HEK293 (cell line): ENCODE measurements at regions not wholly inside any gene's neighbourhood (a gene's known extent, or its start where the extent isn't known, plus 50 kb on each side); places are given as distances from the start of the nearest gene placed in this dataset.

ENCODE experiments used
- CTCF ChIA-PET: fragments of 350-600 bp; formaldehyde crosslinking; extraction: SDS; loops from one replicate; lab custom pipeline; 2021; ENCODE audit warnings: antibody characterized with exemption; lab: Yijun Ruan, JAX
- POLR2A ChIA-PET: fragments of 300-600 bp; formaldehyde crosslinking; extraction: SDS; loops from one replicate; lab custom pipeline; 2020; ENCODE audit warnings: antibody characterized with exemption, inconsistent platforms; lab: Yijun Ruan, JAX
- H3K27ac ChIP-seq: fragments of 200-500 bp; sonication (Bioruptor generic); 2 replicates; pipeline ENCODE4 v1.5.1; 2014; ENCODE audit warnings: low read depth, low read length, control low read depth, inconsistent platforms; ENCODE audit errors: extremely low read depth
- H3K36me3 ChIP-seq, 2 experiments: fragments of 200-500 bp in 1 of 2; sonication (Bioruptor generic) in 1 of 2; 1 replicate in 1 of 2; 2 replicates in 1 of 2; pipeline ENCODE4 v1.5.1; 2014 to 2017; ENCODE audit warnings: inconsistent platforms in 2 of 2, low read length in 2 of 2; ENCODE audit not compliant: control insufficient read depth in 2 of 2, insufficient read depth in 1 of 2
- H3K4me1 ChIP-seq: fragments of 200-500 bp; sonication (Bioruptor generic); 2 replicates; pipeline ENCODE4 v1.5.1; 2014; ENCODE audit warnings: mild to moderate bottlenecking, low read length, inconsistent platforms; ENCODE audit not compliant: control insufficient read depth, insufficient read depth
- H3K4me3 ChIP-seq: 2 replicates; pipeline ENCODE4 v1.5.1; 2011; ENCODE audit warnings: low read depth, mild to moderate bottlenecking, control low read depth, low read length, moderate library complexity
- H3K9me3 ChIP-seq: fragments of 200-500 bp; sonication (Bioruptor generic); 2 replicates; pipeline ENCODE4 v1.5.1; 2014; ENCODE audit warnings: low read depth, low read length, inconsistent platforms; ENCODE audit not compliant: control insufficient read depth, insufficient read depth
- GLIS1 ChIP-seq: fragments of 450-650 bp; formaldehyde crosslinking; IDR thresholded peaks from 2 replicates; pipeline ENCODE4 v1.5.1; 2016; ENCODE audit warnings: missing biosample characterization, missing genetic modification characterization
- HOXD13 ChIP-seq: sonication (generic); formaldehyde crosslinking; IDR thresholded peaks from 2 replicates; pipeline ENCODE4 v1.8.0; 2022; ENCODE audit warnings: missing genetic modification reagents, borderline replicate concordance
- IKZF3 ChIP-seq: fragments of 450-650 bp; IDR thresholded peaks from 2 replicates; pipeline ENCODE4 v1.5.0; 2018; ENCODE audit warnings: missing biosample characterization, mild to moderate bottlenecking, missing genetic modification characterization, moderate library complexity
- KLF9 ChIP-seq: fragments of 450-650 bp; formaldehyde crosslinking; IDR thresholded peaks from 2 replicates; pipeline ENCODE4 v1.5.1; 2016; ENCODE audit warnings: missing biosample characterization, missing genetic modification characterization, low read depth
- MYNN ChIP-seq: fragments of 450-650 bp; formaldehyde crosslinking; IDR thresholded peaks from 2 replicates; pipeline ENCODE4 v1.5.1; 2016; ENCODE audit warnings: missing biosample characterization, missing genetic modification characterization, borderline replicate concordance
- SP3 ChIP-seq: fragments of 450-650 bp; formaldehyde crosslinking; IDR thresholded peaks from 2 replicates; pipeline ENCODE4 v1.5.1; 2016; ENCODE audit warnings: missing biosample characterization, missing genetic modification characterization
- YY2 ChIP-seq: fragments of 450-650 bp; formaldehyde crosslinking; IDR thresholded peaks from 2 replicates; pipeline ENCODE4 v1.5.1; 2016; ENCODE audit warnings: missing biosample characterization, missing genetic modification characterization
- ZBTB7A ChIP-seq: fragments of 450-650 bp; formaldehyde crosslinking; IDR thresholded peaks from 2 replicates; pipeline ENCODE4 v1.5.1; 2016; ENCODE audit warnings: low read depth, missing biosample characterization, missing genetic modification characterization
- ZNF132 ChIP-seq: fragments of 450-650 bp; formaldehyde crosslinking; IDR thresholded peaks from 2 replicates; pipeline ENCODE4 v1.5.1; 2017; ENCODE audit warnings: missing biosample characterization, missing genetic modification characterization, borderline replicate concordance
- ZNF16 ChIP-seq: fragments of 450-650 bp; formaldehyde crosslinking; IDR thresholded peaks from 2 replicates; pipeline ENCODE4 v1.5.1; 2016; ENCODE audit warnings: low read depth, missing biosample characterization, missing genetic modification characterization
- ZNF23 ChIP-seq: fragments of 450-650 bp; formaldehyde crosslinking; IDR thresholded peaks from 2 replicates; pipeline ENCODE4 v1.5.1; 2016; ENCODE audit warnings: missing biosample characterization, missing genetic modification characterization, borderline replicate concordance
- ZNF391 ChIP-seq: fragments of 450-650 bp; formaldehyde crosslinking; IDR thresholded peaks from 2 replicates; pipeline ENCODE4 v1.5.1; 2016; ENCODE audit warnings: low read depth, missing biosample characterization, missing genetic modification characterization, borderline replicate concordance
- ZNF514 ChIP-seq: fragments of 450-650 bp; formaldehyde crosslinking; IDR thresholded peaks from 2 replicates; pipeline ENCODE4 v1.5.1; 2016; ENCODE audit warnings: missing biosample characterization, missing genetic modification characterization
- ZNF623 ChIP-seq: fragments of 450-650 bp; formaldehyde crosslinking; IDR thresholded peaks from 2 replicates; pipeline ENCODE4 v1.5.1; 2016; ENCODE audit warnings: missing biosample characterization, missing genetic modification characterization
- ZNF843 ChIP-seq: fragments of 450-650 bp; formaldehyde crosslinking; IDR thresholded peaks from 2 replicates; pipeline ENCODE4 v1.5.1; 2016; ENCODE audit warnings: missing biosample characterization, missing genetic modification characterization
- TF ChIP-seq, protein P1 (sequence below): fragments of 450-650 bp; formaldehyde crosslinking; IDR thresholded peaks from 2 replicates; pipeline ENCODE4 v1.5.1; 2016; ENCODE audit warnings: missing biosample characterization, missing genetic modification characterization
- TF ChIP-seq, protein P2 (sequence below): fragments of 450-650 bp; formaldehyde crosslinking; IDR thresholded peaks from 2 replicates; pipeline ENCODE4 v1.5.1; 2016; ENCODE audit warnings: missing biosample characterization, missing genetic modification characterization
- TF ChIP-seq, protein P3 (sequence below): fragments of 450-650 bp; formaldehyde crosslinking; conservative IDR thresholded peaks from 2 replicates; pipeline ENCODE4 v1.5.1; 2016; ENCODE audit warnings: low read depth, missing biosample characterization, missing genetic modification characterization
- TF ChIP-seq, protein P4 (sequence below): fragments of 450-650 bp; IDR thresholded peaks from 2 replicates; pipeline ENCODE4 v1.5.1; 2018; ENCODE audit warnings: missing biosample characterization, missing genetic modification characterization

DNA sequence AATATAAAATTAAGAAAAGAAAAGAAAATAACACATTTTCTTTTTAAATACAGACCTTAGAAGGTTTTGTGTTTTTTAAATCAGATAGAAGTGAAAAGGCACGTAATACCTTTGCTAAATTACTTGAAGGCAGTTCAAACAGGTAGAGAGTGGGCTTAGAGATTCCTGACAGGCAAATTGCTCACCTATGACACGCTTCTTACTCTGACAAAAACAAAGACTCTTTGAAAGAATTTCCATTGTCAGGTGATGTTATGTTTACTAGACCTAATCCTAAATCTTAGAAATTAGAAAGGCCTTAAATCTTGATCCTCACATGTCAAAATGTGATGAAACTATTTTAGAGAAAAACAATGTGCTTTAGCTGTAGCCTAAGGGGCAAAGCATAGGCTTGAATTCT is 522.9 kb downstream of the SOX11 start:
- Histone ChIP-seq H3K27ac (no peak overlapping the region), H3K9me3 (no peaks in the 10 kb centered on the region), H3K4me3 (no peak overlapping the region), H3K36me3 (no peaks in the 10 kb centered on the region), H3K4me1 (no peaks in the 10 kb centered on the region)
- POLR2A ChIA-PET = no interaction called here
- CTCF ChIA-PET = no interaction called here
- TF ChIP-seq SP3 (tag by site-specific recombination) = no peak

DNA sequence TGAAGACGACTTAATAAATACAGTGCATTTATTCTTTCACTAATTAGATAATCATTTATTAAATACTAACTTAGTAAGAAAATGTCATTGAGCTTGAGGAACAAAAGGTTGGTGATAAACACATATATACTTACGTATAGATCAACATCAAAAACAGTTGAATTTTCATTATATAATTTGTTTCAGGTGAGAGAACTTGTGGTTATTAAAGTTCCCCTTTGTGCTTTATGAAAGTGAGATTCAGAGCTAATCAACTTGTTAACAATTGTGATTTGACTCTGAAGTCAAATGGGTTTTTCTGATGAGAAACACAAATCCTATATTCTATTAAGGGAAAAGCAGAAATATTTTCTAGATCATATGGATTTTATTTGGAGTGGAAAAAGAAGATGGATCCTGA is 524.0 kb downstream of the SOX11 start:
- ChIA-PET POLR2A (no interaction called here), CTCF (interaction anchor here (0.7 kb wide), 1 partner anchor 1076 kb away, joined by 4 read pairs; no protein-coding TSS in a partner anchor)
- H3K4me1 ChIP-seq = no peaks in the 10 kb centered on the region
- H3K36me3 ChIP-seq = no peaks in the 10 kb centered on the region
- H3K4me3 ChIP-seq = no peak overlapping the region
- H3K27ac ChIP-seq = no peak overlapping the region
- TF ChIP-seq YY2 (tag by site-specific recombination) (no peak), ZNF514 (no peak), KLF9 (no peak), ZNF16 (tag by site-specific recombination) (no peak), ZNF843 (tag by site-specific recombination) (no peak), ZNF23 (tag by site-specific recombination) (no peak), GLIS1 (tag by site-specific recombination) (no peak), MYNN (tag by site-specific recombination) (no peak), ZNF132 (tag by site-specific recombination) (no peak)
- TF ChIP-seq, protein P1, sequence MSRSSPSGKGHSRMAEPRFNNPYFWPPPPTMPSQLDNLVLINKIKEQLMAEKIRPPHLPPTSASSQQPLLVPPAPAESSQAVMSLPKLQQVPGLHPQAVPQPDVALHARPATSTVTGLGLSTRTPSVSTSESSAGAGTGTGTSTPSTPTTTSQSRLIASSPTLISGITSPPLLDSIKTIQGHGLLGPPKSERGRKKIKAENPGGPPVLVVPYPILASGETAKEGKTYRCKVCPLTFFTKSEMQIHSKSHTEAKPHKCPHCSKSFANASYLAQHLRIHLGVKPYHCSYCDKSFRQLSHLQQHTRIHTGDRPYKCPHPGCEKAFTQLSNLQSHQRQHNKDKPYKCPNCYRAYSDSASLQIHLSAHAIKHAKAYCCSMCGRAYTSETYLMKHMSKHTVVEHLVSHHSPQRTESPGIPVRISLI (tag by site-specific recombination) = no peak
- TF ChIP-seq, protein P2, sequence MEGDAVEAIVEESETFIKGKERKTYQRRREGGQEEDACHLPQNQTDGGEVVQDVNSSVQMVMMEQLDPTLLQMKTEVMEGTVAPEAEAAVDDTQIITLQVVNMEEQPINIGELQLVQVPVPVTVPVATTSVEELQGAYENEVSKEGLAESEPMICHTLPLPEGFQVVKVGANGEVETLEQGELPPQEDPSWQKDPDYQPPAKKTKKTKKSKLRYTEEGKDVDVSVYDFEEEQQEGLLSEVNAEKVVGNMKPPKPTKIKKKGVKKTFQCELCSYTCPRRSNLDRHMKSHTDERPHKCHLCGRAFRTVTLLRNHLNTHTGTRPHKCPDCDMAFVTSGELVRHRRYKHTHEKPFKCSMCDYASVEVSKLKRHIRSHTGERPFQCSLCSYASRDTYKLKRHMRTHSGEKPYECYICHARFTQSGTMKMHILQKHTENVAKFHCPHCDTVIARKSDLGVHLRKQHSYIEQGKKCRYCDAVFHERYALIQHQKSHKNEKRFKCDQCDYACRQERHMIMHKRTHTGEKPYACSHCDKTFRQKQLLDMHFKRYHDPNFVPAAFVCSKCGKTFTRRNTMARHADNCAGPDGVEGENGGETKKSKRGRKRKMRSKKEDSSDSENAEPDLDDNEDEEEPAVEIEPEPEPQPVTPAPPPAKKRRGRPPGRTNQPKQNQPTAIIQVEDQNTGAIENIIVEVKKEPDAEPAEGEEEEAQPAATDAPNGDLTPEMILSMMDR (tag by site-specific recombination) = no peak
- H3K9me3 ChIP-seq = no peaks in the 10 kb centered on the region

DNA sequence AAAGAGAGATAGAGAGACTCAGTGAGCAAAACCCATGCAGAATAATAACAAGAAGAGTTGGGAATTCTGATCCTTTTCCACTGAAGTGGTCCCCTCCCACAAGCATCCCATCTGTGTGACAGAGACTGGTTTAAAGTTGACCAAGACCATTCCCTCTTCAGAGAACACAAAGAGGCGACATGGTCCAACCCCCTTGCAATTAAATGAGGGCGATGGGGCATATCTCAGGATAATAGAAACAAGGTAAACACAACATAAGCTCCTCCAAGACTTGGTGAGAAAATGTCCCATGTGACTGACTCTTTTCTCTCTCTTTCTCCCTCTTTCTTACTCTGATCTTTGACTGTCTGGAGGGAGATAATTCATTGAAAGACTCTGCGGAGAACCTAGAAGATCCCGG is 526.7 kb downstream of the SOX11 start:
- H3K36me3 ChIP-seq = no peaks in the 10 kb centered on the region
- POLR2A ChIA-PET = no interaction called here
- no peaks in the 10 kb centered on the region for H3K9me3 ChIP-seq
- no peak overlapping the region for H3K27ac ChIP-seq
- no peak overlapping the region for H3K4me3 ChIP-seq
- H3K4me1 ChIP-seq = no peaks in the 10 kb centered on the region
- CTCF ChIA-PET = interaction anchor here (0.6 kb wide), 1 partner anchor 209 kb away, joined by 3 read pairs; no protein-coding TSS in a partner anchor
- TF ChIP-seq ZNF623 (tag by site-specific recombination) (no peak), ZNF391 (no peak), HOXD13 (CRISPR knock-in tag) (no peak), ZBTB7A (tag by site-specific recombination) (no peak), IKZF3 (tag by site-specific recombination) (no peak)
- TF ChIP-seq, protein P3, sequence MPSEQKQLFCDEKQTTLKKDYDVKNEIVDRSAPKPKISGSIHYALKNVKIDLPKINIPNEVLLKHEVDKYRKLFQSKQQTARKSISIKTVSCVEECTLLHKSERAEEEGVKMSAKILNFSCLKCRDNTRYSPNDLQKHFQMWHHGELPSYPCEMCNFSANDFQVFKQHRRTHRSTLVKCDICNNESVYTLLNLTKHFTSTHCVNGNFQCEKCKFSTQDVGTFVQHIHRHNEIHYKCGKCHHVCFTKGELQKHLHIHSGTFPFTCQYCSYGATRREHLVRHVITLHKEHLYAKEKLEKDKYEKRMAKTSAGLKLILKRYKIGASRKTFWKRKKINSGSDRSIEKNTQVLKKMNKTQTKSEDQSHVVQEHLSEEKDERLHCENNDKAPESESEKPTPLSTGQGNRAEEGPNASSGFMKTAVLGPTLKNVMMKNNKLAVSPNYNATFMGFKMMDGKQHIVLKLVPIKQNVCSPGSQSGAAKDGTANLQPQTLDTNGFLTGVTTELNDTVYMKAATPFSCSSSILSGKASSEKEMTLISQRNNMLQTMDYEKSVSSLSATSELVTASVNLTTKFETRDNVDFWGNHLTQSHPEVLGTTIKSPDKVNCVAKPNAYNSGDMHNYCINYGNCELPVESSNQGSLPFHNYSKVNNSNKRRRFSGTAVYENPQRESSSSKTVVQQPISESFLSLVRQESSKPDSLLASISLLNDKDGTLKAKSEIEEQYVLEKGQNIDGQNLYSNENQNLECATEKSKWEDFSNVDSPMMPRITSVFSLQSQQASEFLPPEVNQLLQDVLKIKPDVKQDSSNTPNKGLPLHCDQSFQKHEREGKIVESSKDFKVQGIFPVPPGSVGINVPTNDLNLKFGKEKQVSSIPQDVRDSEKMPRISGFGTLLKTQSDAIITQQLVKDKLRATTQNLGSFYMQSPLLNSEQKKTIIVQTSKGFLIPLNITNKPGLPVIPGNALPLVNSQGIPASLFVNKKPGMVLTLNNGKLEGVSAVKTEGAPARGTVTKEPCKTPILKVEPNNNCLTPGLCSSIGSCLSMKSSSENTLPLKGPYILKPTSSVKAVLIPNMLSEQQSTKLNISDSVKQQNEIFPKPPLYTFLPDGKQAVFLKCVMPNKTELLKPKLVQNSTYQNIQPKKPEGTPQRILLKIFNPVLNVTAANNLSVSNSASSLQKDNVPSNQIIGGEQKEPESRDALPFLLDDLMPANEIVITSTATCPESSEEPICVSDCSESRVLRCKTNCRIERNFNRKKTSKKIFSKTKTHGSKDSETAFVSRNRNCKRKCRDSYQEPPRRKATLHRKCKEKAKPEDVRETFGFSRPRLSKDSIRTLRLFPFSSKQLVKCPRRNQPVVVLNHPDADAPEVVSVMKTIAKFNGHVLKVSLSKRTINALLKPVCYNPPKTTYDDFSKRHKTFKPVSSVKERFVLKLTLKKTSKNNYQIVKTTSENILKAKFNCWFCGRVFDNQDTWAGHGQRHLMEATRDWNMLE = no peak
- TF ChIP-seq, protein P4, sequence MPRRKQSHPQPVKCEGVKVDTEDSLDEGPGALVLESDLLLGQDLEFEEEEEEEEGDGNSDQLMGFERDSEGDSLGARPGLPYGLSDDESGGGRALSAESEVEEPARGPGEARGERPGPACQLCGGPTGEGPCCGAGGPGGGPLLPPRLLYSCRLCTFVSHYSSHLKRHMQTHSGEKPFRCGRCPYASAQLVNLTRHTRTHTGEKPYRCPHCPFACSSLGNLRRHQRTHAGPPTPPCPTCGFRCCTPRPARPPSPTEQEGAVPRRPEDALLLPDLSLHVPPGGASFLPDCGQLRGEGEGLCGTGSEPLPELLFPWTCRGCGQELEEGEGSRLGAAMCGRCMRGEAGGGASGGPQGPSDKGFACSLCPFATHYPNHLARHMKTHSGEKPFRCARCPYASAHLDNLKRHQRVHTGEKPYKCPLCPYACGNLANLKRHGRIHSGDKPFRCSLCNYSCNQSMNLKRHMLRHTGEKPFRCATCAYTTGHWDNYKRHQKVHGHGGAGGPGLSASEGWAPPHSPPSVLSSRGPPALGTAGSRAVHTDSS (tag by site-specific recombination) = no peak
